NCI-H446 treated with DMSO at 0.1 percent for 48 hours (cell line): ENCODE measurements at regions not wholly inside any gene's neighbourhood (a gene's known extent, or its start where the extent isn't known, plus 50 kb on each side); places are given as distances from the start of the nearest gene placed in this dataset.

Experiments used
- DNase-seq: peaks from one replicate; lab custom pipeline; 2025; lab: John Stamatoyannopoulos, UW

GRCh38 chr4:176979416-176979815, 186.7 kb upstream of the VEGFC start:
- no peak for DNase-seq

- DNase-seq: no peak
Observed at GRCh38 chr4:176981074-176981473, 188.4 kb upstream of the VEGFC start.

- no peak for DNase-seq
Observed at GRCh38 chr4:176981551-176981950, 188.8 kb upstream of the VEGFC start.

GRCh38 chr4:176988226-176988625, 195.5 kb upstream of the VEGFC start:
- DNase-seq: no peak

- no peak for DNase-seq
Observed at GRCh38 chr4:176989186-176989585, 196.5 kb upstream of the VEGFC start.

GRCh38 chr4:176999935-177000543, 207.3 kb upstream of the VEGFC start:
- no peak for DNase-seq

GRCh38 chr4:177001271-177002175, 208.8 kb upstream of the VEGFC start:
- DNase-seq: no peak

- no peak for DNase-seq
Observed at GRCh38 chr4:177005674-177006230, 213.0 kb upstream of the VEGFC start.

GRCh38 chr4:177006331-177006730, 213.6 kb upstream of the VEGFC start:
- no peak for DNase-seq

GRCh38 chr4:177008071-177008835, 215.5 kb upstream of the VEGFC start:
- DNase-seq: no peak

GRCh38 chr4:177008836-177009501, 216.2 kb upstream of the VEGFC start:
- DNase-seq: no peak

- no peak for DNase-seq
Observed at GRCh38 chr4:177010418-177010817, 217.7 kb upstream of the VEGFC start.

- DNase-seq: no peak
Observed at GRCh38 chr4:177012918-177013545, 220.3 kb upstream of the VEGFC start.

- no peak for DNase-seq
Observed at GRCh38 chr4:177016541-177017141, 223.9 kb upstream of the VEGFC start.

GRCh38 chr4:177023951-177024350, 231.2 kb upstream of the VEGFC start:
- DNase-seq: no peak

- DNase-seq: no peak
Observed at GRCh38 chr4:177032341-177032740, 239.6 kb upstream of the VEGFC start.

- no peak for DNase-seq
Observed at GRCh38 chr4:177033135-177033534, 240.4 kb upstream of the VEGFC start.

GRCh38 chr4:177033632-177034031, 240.9 kb upstream of the VEGFC start:
- no peak for DNase-seq

- DNase-seq: no peak
Observed at GRCh38 chr4:177041356-177041755, 248.6 kb upstream of the VEGFC start.

- DNase-seq: peak; percentile 24
Observed at GRCh38 chr4:177047070-177047850, 254.5 kb upstream of the VEGFC start.
